ENCODE measurements at regions not wholly inside any gene's neighbourhood (a gene's known extent, or its start where the extent isn't known, plus 50 kb on each side); places are given as distances from the start of the nearest gene placed in this dataset.
"Not testable (repeated sequence)": the region's sequence is repeated elsewhere in the genome, so short reads cannot be mapped to it uniquely, and the experiment has no call there.

- no peaks in the 10 kb centered on the region for H3K27me3 ChIP-seq (ENCODE audit: insufficient read depth, low read length)
- no peak for TF ChIP-seq EZH2 (IDR thresholded peaks at IDR 0.05; ENCODE audit: borderline replicate concordance, low read length)
- TF ChIP-seq, protein P1, sequence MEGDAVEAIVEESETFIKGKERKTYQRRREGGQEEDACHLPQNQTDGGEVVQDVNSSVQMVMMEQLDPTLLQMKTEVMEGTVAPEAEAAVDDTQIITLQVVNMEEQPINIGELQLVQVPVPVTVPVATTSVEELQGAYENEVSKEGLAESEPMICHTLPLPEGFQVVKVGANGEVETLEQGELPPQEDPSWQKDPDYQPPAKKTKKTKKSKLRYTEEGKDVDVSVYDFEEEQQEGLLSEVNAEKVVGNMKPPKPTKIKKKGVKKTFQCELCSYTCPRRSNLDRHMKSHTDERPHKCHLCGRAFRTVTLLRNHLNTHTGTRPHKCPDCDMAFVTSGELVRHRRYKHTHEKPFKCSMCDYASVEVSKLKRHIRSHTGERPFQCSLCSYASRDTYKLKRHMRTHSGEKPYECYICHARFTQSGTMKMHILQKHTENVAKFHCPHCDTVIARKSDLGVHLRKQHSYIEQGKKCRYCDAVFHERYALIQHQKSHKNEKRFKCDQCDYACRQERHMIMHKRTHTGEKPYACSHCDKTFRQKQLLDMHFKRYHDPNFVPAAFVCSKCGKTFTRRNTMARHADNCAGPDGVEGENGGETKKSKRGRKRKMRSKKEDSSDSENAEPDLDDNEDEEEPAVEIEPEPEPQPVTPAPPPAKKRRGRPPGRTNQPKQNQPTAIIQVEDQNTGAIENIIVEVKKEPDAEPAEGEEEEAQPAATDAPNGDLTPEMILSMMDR (IDR thresholded peaks at IDR 0.05; ENCODE audit: low read length): no peak
- H3K4me2 ChIP-seq (ENCODE audit: low read length): no peak overlapping the region
- H3F3A ChIP-seq (ENCODE audit: insufficient read depth, low read length): no peaks in the 10 kb centered on the region
- no peak overlapping the region for H2AFZ ChIP-seq (ENCODE audit: low read length)
- no peaks in the 10 kb centered on the region for H3K79me2 ChIP-seq (ENCODE audit: insufficient read depth, low read length)
- H3K36me3 ChIP-seq (ENCODE audit: insufficient read depth, low read length): no peaks in the 10 kb centered on the region
- H3K9me3 ChIP-seq (ENCODE audit: low read length): no peaks in the 10 kb centered on the region
- no peak overlapping the region for H3K27ac ChIP-seq (ENCODE audit: low read depth, low read length, poor library complexity, severe bottlenecking)
- H3K4me1 ChIP-seq (ENCODE audit: insufficient read depth, low read length, severe bottlenecking): no peaks in the 10 kb centered on the region
- H3K9me2 ChIP-seq (ENCODE audit: low read depth, low read length): no peaks in the 10 kb centered on the region
- H4K20me1 ChIP-seq (ENCODE audit: insufficient read depth, low read length): no peaks in the 10 kb centered on the region
- H3K9ac ChIP-seq (ENCODE audit: low read length): no peak overlapping the region
- H3K4me3 ChIP-seq (ENCODE audit: low read depth, low read length, poor library complexity, severe bottlenecking): no peak overlapping the region
Measured at GRCh38 chr9:31188496-31188895, 1195.9 kb upstream of the ACO1 start.

- Histone ChIP-seq H3K9me2 (ENCODE audit: low read depth, low read length) (no peaks in the 10 kb centered on the region), H3K27ac (ENCODE audit: low read depth, low read length, poor library complexity, severe bottlenecking) (peak overlapping the region; percentile 36), H3K4me3 (ENCODE audit: low read depth, low read length, poor library complexity, severe bottlenecking) (peak overlapping the region; percentile 35), H3K9me3 (ENCODE audit: low read length) (no peaks in the 10 kb centered on the region), H2AFZ (ENCODE audit: low read length) (no peak overlapping the region), H3K36me3 (ENCODE audit: insufficient read depth, low read length) (no peaks in the 10 kb centered on the region), H3K27me3 (ENCODE audit: insufficient read depth, low read length) (no peaks in the 10 kb centered on the region), H4K20me1 (ENCODE audit: insufficient read depth, low read length) (no peaks in the 10 kb centered on the region), H3K4me1 (ENCODE audit: insufficient read depth, low read length, severe bottlenecking) (peaks cover 29% of the 10 kb centered on the region), H3F3A (ENCODE audit: insufficient read depth, low read length) (no peaks in the 10 kb centered on the region), H3K9ac (ENCODE audit: low read length) (no peak overlapping the region; the same call in 1 of the 2 replicates), H3K79me2 (ENCODE audit: insufficient read depth, low read length) (no peaks in the 10 kb centered on the region), H3K4me2 (ENCODE audit: low read length) (peak overlapping the region; percentile 49)
- TF ChIP-seq EZH2 (IDR thresholded peaks at IDR 0.05; ENCODE audit: borderline replicate concordance, low read length): no peak
- TF ChIP-seq, protein P1 (IDR thresholded peaks at IDR 0.05; ENCODE audit: low read length): no peak
Measured at GRCh38 chr9:31210978-31211570, 1173.4 kb upstream of the ACO1 start.

- not testable (repeated sequence) for H3K27ac ChIP-seq (ENCODE audit: low read depth, low read length, poor library complexity, severe bottlenecking); H2AFZ ChIP-seq (ENCODE audit: low read length); H3K4me1 ChIP-seq (ENCODE audit: insufficient read depth, low read length, severe bottlenecking); H3K36me3 ChIP-seq (ENCODE audit: insufficient read depth, low read length); H3K9ac ChIP-seq (ENCODE audit: low read length); H3K9me3 ChIP-seq (ENCODE audit: low read length); H3K4me3 ChIP-seq (ENCODE audit: low read depth, low read length, poor library complexity, severe bottlenecking); H3K79me2 ChIP-seq (ENCODE audit: insufficient read depth, low read length); H4K20me1 ChIP-seq (ENCODE audit: insufficient read depth, low read length); H3K4me2 ChIP-seq (ENCODE audit: low read length); H3K9me2 ChIP-seq (ENCODE audit: low read depth, low read length); H3K27me3 ChIP-seq (ENCODE audit: insufficient read depth, low read length); H3F3A ChIP-seq (ENCODE audit: insufficient read depth, low read length)
Measured at GRCh38 chr9:31229976-31230375, 1154.5 kb upstream of the ACO1 start.

- H3K4me1 ChIP-seq (ENCODE audit: insufficient read depth, low read length, severe bottlenecking): no peaks in the 10 kb centered on the region
- no peaks in the 10 kb centered on the region for H3K79me2 ChIP-seq (ENCODE audit: insufficient read depth, low read length)
- H3K27me3 ChIP-seq (ENCODE audit: insufficient read depth, low read length): no peaks in the 10 kb centered on the region
- no peaks in the 10 kb centered on the region for H3K9me3 ChIP-seq (ENCODE audit: low read length)
- no peak overlapping the region for H3K4me2 ChIP-seq (ENCODE audit: low read length)
- no peaks in the 10 kb centered on the region for H3F3A ChIP-seq (ENCODE audit: insufficient read depth, low read length)
- no peak overlapping the region for H3K9ac ChIP-seq (ENCODE audit: low read length)
- TF ChIP-seq EZH2 (IDR thresholded peaks at IDR 0.05; ENCODE audit: borderline replicate concordance, low read length): no peak
- TF ChIP-seq, protein P1 (IDR thresholded peaks at IDR 0.05; ENCODE audit: low read length): no peak
- H3K36me3 ChIP-seq (ENCODE audit: insufficient read depth, low read length): no peaks in the 10 kb centered on the region
- no peak overlapping the region for H3K4me3 ChIP-seq (ENCODE audit: low read depth, low read length, poor library complexity, severe bottlenecking)
- H3K9me2 ChIP-seq (ENCODE audit: low read depth, low read length): no peaks in the 10 kb centered on the region
- H4K20me1 ChIP-seq (ENCODE audit: insufficient read depth, low read length): no peaks in the 10 kb centered on the region
- no peak overlapping the region for H2AFZ ChIP-seq (ENCODE audit: low read length)
- H3K27ac ChIP-seq (ENCODE audit: low read depth, low read length, poor library complexity, severe bottlenecking): no peak overlapping the region
Measured at GRCh38 chr9:31232485-31232884, 1152.0 kb upstream of the ACO1 start.
